ENCODE measurements at regions not wholly inside any gene's neighbourhood (a gene's known extent, or its start where the extent isn't known, plus 50 kb on each side); places are given as distances from the start of the nearest gene placed in this dataset.
A peak's percentile ranks its signal among the peaks of the same experiment; 100 is the strongest.

DNA sequence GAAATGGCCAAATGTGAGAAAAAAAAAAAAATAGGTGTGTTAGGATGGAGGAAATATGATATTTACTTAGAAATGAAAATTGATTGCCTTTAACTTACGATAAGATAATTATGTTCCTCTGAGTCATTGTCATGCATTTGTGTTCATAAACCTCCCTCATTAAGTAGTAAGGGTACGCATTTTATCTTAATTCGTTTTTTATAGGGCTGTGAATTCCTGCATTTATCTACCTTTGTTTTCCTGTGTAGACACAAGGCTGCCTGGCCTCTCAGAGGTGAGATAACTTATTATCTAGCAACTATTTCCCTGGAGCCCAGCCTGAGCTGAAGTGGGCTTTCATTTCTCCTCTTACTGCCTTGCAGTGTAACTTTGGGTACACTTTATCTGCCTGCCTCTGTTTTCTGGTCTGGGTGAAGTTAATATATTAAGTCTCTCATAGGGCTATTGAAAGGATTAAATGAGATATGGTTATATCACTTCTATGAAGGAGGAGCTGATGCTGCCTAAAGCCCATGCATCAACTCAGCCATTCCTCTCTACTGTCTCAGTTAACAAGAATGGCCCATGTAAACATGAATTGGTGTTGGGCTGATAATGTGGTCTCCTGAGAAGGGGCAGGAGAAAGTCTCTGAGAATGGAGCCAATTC is 103.8 kb upstream of the KLF4 start:
- TF ChIP-seq, protein P1, sequence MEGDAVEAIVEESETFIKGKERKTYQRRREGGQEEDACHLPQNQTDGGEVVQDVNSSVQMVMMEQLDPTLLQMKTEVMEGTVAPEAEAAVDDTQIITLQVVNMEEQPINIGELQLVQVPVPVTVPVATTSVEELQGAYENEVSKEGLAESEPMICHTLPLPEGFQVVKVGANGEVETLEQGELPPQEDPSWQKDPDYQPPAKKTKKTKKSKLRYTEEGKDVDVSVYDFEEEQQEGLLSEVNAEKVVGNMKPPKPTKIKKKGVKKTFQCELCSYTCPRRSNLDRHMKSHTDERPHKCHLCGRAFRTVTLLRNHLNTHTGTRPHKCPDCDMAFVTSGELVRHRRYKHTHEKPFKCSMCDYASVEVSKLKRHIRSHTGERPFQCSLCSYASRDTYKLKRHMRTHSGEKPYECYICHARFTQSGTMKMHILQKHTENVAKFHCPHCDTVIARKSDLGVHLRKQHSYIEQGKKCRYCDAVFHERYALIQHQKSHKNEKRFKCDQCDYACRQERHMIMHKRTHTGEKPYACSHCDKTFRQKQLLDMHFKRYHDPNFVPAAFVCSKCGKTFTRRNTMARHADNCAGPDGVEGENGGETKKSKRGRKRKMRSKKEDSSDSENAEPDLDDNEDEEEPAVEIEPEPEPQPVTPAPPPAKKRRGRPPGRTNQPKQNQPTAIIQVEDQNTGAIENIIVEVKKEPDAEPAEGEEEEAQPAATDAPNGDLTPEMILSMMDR (IDR thresholded peaks at IDR 0.05) = no peak
- TF ChIP-seq ZFX (IDR thresholded peaks at IDR 0.05; ENCODE audit: borderline replicate concordance) = no peak
- no peak overlapping the region for H3K27ac ChIP-seq

DNA sequence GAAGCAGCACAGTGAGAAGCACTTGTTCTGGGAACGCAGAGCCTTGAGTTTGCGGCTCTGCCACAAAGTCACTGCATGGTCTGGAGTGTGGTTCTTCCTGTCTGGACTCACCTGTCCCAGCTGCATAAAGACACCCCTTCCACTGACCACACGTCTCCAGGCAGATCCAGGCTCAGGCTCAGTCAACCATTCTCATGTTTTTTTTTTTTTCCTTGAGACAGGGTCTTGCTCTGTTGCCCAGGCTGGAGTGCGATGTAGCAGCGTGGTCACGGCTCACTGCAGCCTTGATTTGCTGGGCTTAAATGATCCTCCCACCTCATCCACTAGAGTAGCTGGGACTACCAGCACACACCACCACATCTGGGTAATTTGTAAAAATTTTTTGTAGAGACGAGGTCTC is 102.9 kb upstream of the KLF4 start:
- TF ChIP-seq, protein P1 (IDR thresholded peaks at IDR 0.05) = no peak
- no peak for TF ChIP-seq ZFX (IDR thresholded peaks at IDR 0.05; ENCODE audit: borderline replicate concordance)
- no peak overlapping the region for H3K27ac ChIP-seq

DNA sequence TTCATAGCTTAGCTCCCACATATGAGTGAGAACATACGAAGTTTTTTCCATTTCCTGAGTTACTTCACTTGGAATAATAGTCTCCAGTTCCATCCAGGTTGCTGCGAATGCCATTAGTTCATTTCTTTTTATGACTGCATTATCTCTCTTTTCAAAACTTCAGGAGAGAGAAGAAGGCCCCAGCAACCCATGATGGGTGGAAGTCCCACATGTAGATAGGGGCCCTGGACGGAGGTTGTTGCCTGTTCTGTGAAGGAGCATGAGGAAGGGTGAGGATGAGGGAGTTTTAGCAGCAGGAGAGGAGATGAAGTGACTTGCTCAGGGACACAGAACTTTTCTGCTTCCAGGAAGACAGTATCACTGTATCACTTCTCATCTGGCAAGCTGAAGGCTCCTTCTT is 102.2 kb upstream of the KLF4 start:
- H3K27ac ChIP-seq = no peak overlapping the region
- no peak for TF ChIP-seq ZFX (IDR thresholded peaks at IDR 0.05; ENCODE audit: borderline replicate concordance)
- TF ChIP-seq, protein P1 (IDR thresholded peaks at IDR 0.05) = no peak

DNA sequence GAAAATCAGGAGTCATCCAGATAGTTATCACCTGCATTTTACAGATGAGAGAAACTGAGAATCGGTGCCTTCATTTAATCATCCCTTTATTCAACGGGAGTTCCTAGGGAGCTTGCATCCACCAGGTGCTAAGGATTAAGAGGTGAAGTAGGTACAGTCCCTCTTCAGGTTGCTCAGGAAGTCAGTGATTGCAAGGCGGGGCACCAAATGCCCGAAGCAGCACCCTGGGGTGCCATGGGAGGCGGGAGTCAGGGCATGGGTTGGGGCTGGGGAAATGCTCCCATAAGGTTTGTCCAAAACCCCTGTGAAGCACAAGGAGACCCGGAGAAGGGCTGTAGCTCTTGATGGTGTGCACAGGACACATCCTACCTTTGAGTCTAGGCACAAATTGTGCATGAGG is 98.8 kb upstream of the KLF4 start:
- TF ChIP-seq ZFX (IDR thresholded peaks at IDR 0.05; ENCODE audit: borderline replicate concordance) = no peak
- TF ChIP-seq, protein P1 (IDR thresholded peaks at IDR 0.05) = no peak

DNA sequence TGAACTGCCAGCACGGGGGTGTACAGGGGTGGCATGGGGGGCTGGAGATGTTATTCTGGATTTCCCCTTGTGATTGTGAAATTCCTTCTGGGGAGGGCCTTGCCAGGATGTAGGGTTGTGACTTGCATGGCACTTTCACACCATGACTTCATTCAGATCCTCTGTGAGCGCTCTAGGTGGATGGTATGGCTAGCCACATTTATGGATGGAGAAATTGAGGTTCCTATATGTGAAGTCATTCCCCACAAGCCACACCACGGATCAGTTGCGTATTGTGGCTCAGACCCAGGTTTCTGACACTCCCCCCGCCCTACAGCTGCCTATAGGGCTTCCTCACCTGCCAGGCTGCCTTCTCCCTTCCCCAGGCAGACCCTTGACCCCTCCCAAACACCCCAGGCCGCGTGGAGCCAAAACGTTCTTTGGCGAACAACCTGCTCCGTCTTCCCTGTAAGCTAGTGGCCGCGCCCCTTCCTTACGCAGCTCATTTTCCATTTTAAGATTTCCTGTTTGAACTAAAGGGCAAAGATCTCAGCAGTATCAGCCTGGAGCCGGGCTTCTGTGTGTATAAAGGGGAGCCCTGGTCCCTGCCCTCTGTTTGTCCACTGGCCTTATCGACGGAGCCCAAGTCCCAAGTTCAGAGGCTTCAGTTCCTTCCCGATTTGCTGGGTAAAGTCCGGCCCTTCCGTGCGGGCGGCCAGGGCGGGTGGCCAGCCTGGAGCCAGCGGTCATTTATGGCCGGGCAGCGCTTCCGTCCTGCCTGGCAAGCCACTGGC is 97.8 kb upstream of the KLF4 start:
- peak overlapping the region; percentile 66 for H3K27ac ChIP-seq
- TF ChIP-seq, protein P1 (IDR thresholded peaks at IDR 0.05) = no peak
- no peak for TF ChIP-seq ZFX (IDR thresholded peaks at IDR 0.05; ENCODE audit: borderline replicate concordance)

More for the DNA sequence above, 98.8 kb upstream of the KLF4 start:
- H3K27ac ChIP-seq = peak overlapping the region; percentile 66

DNA sequence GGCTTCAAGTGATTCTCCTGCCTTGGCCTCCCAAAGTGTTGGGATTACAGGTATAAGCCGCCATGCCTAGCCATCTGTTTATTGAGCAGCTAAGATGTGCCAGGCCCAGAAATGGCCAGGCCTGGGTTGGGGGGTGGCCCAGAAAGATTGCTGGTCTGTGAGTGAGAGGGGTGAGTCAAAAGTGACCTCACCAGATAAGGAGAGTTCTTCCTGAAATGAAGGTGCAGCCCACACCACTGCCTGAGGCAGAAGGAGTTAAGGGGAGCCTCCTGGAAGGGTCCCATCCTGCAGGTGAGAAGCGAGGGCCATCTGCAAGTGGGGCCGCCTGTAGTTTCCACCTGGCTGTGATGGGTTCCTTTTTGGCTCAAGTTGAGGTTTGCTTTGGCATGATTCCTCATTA is 96.9 kb upstream of the KLF4 start:
- TF ChIP-seq ZFX (IDR thresholded peaks at IDR 0.05; ENCODE audit: borderline replicate concordance) = no peak
- TF ChIP-seq, protein P1 (IDR thresholded peaks at IDR 0.05) = no peak
- peak overlapping the region; percentile 66 for H3K27ac ChIP-seq

DNA sequence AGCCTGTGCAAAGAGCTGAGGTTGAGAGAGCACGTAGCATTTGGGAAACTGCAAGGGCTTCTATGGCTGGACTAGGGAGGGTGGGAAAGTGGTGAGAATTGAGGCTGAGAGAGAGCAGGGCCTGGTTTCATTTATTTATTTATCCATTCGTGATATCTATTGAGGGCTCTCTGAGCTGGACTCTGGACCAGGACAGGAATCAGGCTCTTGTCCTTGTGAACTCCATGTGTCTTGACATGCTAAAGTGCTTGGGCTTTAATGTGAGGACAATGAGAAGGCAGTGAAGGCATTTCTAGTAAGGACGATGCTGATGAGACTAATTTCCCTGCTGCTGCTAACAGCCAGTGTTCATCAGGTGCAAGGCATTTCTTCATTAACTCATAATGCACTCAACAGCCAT is 95.9 kb upstream of the KLF4 start:
- no peak overlapping the region for H3K27ac ChIP-seq

More for the DNA sequence above, 95.9 kb upstream of the KLF4 start:
- TF ChIP-seq ZFX (IDR thresholded peaks at IDR 0.05; ENCODE audit: borderline replicate concordance) = no peak
- TF ChIP-seq, protein P1 (IDR thresholded peaks at IDR 0.05) = no peak

Data from 22Rv1 (cell line).